Aorta (tissue), 5 donors: ENCODE measurements at regions not wholly inside any gene's neighbourhood (a gene's known extent, or its start where the extent isn't known, plus 50 kb on each side); places are given as distances from the start of the nearest gene placed in this dataset.

ENCODE experiments used
- ATAC-seq: fragments of 200-7000 bp; cut with Tn5 transposase; one replicate; pipeline ENCODE4 v1.9.1; 2022; ENCODE audit warnings: moderate library complexity; ENCODE audit not compliant: low FRiP score
- DNase-seq, 2 donors: peaks; one replicate each; pipeline ENCODE4 v3.0.0-alpha.2; 2020
- H3K27ac ChIP-seq, 2 donors: one replicate each; pipeline ENCODE4 v1.5.1; 2013; ENCODE audit warnings: low read length in 2 of 2, mild to moderate bottlenecking in 2 of 2, moderate library complexity in 2 of 2, control low read depth in 1 of 2, inconsistent platforms in 1 of 2, low read depth in 1 of 2
- H3K27me3 ChIP-seq, 2 donors: one replicate each; pipeline ENCODE4 v1.6.1; 2013; ENCODE audit warnings: control low read depth in 1 of 2, low read length in 1 of 2, mild to moderate bottlenecking in 1 of 2, moderate library complexity in 1 of 2; ENCODE audit not compliant: insufficient read depth in 2 of 2, control insufficient read depth in 1 of 2
- H3K36me3 ChIP-seq, 2 donors: one replicate each; pipeline ENCODE4 v1.6.1; 2013; ENCODE audit warnings: control low read depth in 1 of 2, low read length in 1 of 2, mild to moderate bottlenecking in 1 of 2; ENCODE audit not compliant: insufficient read depth in 2 of 2, control insufficient read depth in 1 of 2
- H3K4me1 ChIP-seq, 2 donors: one replicate each; pipeline ENCODE4 v1.6.1; 2013; ENCODE audit warnings: low read length in 2 of 2, control low read depth in 1 of 2, mild to moderate bottlenecking in 1 of 2, moderate library complexity in 1 of 2; ENCODE audit not compliant: insufficient read depth in 2 of 2, control insufficient read depth in 1 of 2
- H3K4me3 ChIP-seq, 2 donors: one replicate each; pipeline ENCODE4 v1.5.1; 2013; ENCODE audit warnings: low read length in 2 of 2, control low read depth in 1 of 2, mild to moderate bottlenecking in 1 of 2
- H3K9me3 ChIP-seq: one replicate; pipeline ENCODE4 v1.6.1; 2013; ENCODE audit warnings: mild to moderate bottlenecking, low read length; ENCODE audit not compliant: control insufficient read depth
- WGBS, 2 donors: extraction: QIAGEN DNeasy Blood & Tissue Kit; methylation state at CpG; one replicate each; pipeline ENCODE4 v1.1.7; 2013; 5-methylcytosine and 5-hydroxymethylcytosine counted together
- intact Hi-C, 2 donors: fragments of 100-400 bp; cut with DNase I; formaldehyde crosslinking; loops; one replicate each; pipeline versions ENCODE4 v1.14.2 to v1.15.0; 2022
- donor health status: healthy with polysubstance abuse.
- donor health status: Bipolar disorder and iron deficiency.
- donor health status: DM: no; HTN: no; CAD: no.
- donor health status: DM: no; HTN: no; CAD: no.
- donor health status: DM: yes; HTN: yes; CAD: no.

DNA sequence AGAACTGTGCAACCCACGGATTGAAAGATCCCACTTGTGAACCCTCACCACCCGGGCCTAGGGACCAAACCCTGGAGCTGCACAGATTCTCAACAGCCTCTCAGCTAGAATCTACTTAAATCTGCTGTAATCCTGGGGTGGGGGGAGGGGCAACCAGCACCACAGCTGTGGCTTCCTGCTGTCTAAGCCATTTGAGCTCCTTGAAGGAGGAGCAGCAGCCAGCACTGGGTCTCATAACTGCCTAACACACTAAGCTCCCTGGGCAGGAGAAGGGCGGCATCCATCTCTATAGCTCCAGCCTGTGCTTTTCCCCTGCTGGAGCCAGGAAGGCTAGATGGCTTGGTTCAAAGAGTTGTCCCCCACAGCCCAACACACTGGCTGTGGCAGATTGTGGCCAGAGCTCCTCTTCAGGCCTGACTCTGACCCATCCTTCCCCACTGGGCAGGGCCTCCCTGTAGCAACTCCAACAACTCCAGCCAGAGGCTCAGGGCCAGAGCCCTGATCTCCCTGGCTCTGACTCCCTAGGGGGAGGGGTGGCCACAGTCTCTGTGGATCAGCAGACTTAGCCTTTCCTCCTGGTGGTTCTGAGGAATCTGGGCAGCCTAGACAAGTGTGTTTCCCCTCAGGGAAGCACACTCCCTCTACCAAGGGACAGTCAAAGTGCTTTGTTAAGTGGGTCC is 72.0 kb upstream of the C9orf72 start:
- 60 to 65% methylated on average over 3 of the region's 3 CpGs for WGBS, 2 donors
- intact Hi-C loops: no loop called here
- ATAC-seq: no peak

DNA sequence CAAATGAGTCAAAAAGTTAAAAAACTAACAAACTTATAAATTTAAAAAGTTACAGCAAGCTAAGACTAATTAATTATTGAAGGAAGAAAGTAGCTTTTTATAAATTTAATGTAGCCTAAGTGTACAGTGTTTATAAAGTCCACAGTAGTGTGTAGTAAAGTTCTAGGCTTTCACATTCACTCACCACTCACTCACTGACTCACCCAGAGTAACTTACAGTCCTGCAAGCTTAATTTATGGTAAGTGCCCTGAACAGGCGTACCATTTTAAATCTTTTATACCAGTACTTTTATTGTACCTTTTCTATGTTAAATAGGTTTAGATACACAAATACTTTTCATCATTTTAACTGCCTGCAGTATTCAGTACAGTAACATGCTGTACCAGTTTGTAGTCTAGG is 80.0 kb upstream of the C9orf72 start:
- WGBS, 2 donors: 32 to 40% methylated on average over 1 of the region's 1 CpG
- Histone ChIP-seq H3K27ac (no peak overlapping the region), H3K4me1 (no peaks in the 10 kb centered on the region), H3K9me3 (no peaks in the 10 kb centered on the region), H3K4me3 (no peak overlapping the region), H3K36me3 (no peaks in the 10 kb centered on the region), H3K27me3 (no peaks in the 10 kb centered on the region)
- no peak for ATAC-seq
- DNase-seq: no peak
- intact Hi-C loops: no loop called here

More for the DNA sequence above, 72.0 kb upstream of the C9orf72 start:
- Histone ChIP-seq H3K4me1 (no peaks in the 10 kb centered on the region), H3K27ac (no peak overlapping the region), H3K9me3 (peaks cover 1% of the 10 kb centered on the region), H3K36me3 (no peaks in the 10 kb centered on the region), H3K27me3 (no peaks in the 10 kb centered on the region), H3K4me3 (no peak overlapping the region)
- no peak for DNase-seq

DNA sequence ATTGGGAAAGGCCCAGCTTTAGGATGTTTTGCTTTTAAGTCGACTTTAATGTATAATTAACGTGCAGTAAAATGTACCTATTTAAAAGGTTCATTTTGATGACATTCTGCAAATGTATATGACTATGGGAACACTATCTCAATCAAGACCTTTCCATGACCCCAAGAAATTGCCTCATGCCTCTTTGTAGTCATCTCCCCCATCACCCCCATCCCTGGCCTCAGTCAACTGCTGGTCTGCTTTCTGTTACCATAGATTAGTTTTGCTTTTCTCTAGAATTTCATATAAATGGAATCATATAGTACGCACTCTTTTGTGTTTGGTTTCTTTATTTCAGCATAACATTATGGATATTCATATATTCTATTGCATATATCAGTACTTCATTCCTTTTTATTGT is 80.7 kb upstream of the C9orf72 start:
- intact Hi-C loops: no loop called here
- H3K27ac ChIP-seq: no peak overlapping the region
- H3K4me3 ChIP-seq: no peak overlapping the region
- DNase-seq (no peak), ATAC-seq (no peak)
- no peaks in the 10 kb centered on the region for H3K4me1 ChIP-seq
- 51 to 87% methylated on average over 3 of the region's 3 CpGs for WGBS, 2 donors
- H3K27me3 ChIP-seq: no peaks in the 10 kb centered on the region
- no peaks in the 10 kb centered on the region for H3K9me3 ChIP-seq
- H3K36me3 ChIP-seq: no peaks in the 10 kb centered on the region

DNA sequence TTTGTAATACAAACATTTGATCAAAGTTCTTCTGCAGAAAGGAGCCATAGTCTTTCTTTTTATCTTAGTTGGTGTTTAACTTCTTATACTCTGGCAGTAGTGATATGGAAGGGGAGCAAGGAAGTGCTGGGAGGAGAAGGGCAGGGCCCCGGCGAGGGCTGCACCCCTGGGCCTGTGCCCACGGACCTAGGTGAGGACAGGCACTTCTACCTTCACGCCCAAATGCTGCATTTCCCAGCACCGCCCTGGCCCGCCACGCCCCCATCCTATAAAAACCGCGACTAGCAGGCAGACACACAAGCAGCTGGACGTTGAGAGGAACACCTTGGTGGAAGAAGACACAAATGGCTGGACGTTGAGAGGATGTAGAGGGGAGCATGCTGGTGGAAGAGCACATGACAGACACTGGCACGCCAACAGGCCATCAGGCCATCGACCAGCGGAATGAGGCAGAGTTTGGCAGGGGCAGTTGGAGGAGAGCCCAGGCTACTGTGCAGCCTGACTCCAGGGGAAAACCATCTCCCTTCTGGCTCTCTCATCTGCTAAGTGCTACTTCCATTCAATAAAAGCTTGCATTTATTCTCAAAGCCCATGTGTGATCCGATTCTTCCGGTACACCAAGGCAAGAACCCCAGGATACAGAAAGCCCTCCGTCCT is 81.5 kb upstream of the C9orf72 start:
- H3K27me3 ChIP-seq: no peaks in the 10 kb centered on the region
- H3K9me3 ChIP-seq: no peaks in the 10 kb centered on the region
- H3K4me3 ChIP-seq: no peak overlapping the region
- intact Hi-C loops: no loop called here
- 76 to 79% methylated on average over 17 of the region's 17 CpGs for WGBS, 2 donors
- no peaks in the 10 kb centered on the region for H3K36me3 ChIP-seq
- H3K27ac ChIP-seq: no peak overlapping the region
- no peak for ATAC-seq
- H3K4me1 ChIP-seq: no peaks in the 10 kb centered on the region
- DNase-seq: no peak

DNA sequence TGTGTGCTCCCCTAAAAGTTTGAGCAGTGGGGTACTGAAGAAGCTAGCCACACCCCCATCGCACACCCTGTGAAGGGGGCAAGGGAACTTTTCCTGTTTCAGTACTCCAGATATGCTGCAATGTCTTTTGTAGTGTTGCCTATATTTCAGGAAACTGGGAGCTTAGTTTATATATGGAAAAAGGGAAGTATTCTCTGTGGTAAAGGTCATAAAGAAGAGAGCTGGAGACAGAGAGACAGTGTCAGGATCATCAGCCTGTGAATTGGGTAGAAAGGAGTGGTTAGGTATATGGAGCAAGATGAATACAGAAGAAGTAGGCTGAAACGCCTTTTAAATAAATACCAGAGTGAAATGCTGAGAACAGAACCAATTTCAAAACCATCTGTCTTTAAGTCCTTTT is 82.2 kb upstream of the C9orf72 start:
- Histone ChIP-seq H3K27me3 (no peaks in the 10 kb centered on the region), H3K36me3 (no peaks in the 10 kb centered on the region), H3K4me3 (no peak overlapping the region), H3K4me1 (no peaks in the 10 kb centered on the region), H3K27ac (no peak overlapping the region), H3K9me3 (no peaks in the 10 kb centered on the region)
- DNase-seq: no peak
- WGBS, 2 donors: 75 to 80% methylated on average over 2 of the region's 2 CpGs
- ATAC-seq: no peak
- intact Hi-C loops: no loop called here

DNA sequence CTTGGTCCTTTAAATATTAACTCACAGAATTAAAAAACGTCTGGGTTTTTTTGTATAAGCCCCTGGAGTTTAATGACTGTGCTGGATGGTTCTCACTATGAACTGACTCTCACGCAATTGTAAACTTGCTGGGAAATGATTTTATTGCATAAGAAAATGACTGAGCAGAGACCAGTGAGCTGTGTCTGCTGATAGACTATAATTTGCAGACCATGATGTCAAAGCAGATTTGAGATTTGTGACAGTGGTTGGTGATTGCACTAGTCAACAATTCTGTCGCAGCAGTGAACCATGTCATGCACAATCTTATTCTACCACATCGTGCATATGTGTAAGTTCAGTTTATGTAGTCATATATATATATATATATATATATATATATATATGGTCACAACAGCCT is 85.7 kb upstream of the C9orf72 start:
- Histone ChIP-seq H3K27me3 (no peaks in the 10 kb centered on the region), H3K9me3 (no peaks in the 10 kb centered on the region), H3K4me1 (no peaks in the 10 kb centered on the region), H3K4me3 (no peak overlapping the region), H3K27ac (no peak overlapping the region), H3K36me3 (no peaks in the 10 kb centered on the region)
- intact Hi-C loops: no loop called here
- DNase-seq (no peak), ATAC-seq (no peak)
- WGBS, 2 donors: 32% methylated on average over 4 of the region's 4 CpGs

DNA sequence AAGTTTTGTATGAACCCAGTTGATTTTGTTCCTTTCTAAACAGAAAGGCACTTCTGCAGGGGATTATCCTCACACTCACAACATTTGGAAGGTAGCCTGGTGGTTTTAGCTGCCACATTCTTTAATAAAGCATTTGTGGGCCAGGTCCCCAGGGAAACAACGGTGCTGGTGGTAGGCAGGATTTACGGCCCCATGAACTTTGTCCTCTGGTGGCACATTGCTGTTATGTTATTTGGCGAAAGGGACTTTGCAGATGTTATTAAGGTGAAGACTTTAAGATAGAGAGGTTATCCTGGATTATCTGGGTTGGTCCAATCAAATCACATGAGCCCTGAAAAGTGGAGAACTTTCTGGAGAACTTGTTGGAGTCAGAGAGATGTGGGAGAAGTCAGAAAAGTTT is 86.3 kb upstream of the C9orf72 start:
- no peaks in the 10 kb centered on the region for H3K9me3 ChIP-seq
- H3K4me3 ChIP-seq: no peak overlapping the region
- DNase-seq: no peak
- no peaks in the 10 kb centered on the region for H3K36me3 ChIP-seq
- WGBS, 2 donors: 13 to 25% methylated on average over 3 of the region's 3 CpGs
- no peak overlapping the region for H3K27ac ChIP-seq
- no peaks in the 10 kb centered on the region for H3K27me3 ChIP-seq
- intact Hi-C loops: no loop called here
- no peak for ATAC-seq
- H3K4me1 ChIP-seq: no peaks in the 10 kb centered on the region

DNA sequence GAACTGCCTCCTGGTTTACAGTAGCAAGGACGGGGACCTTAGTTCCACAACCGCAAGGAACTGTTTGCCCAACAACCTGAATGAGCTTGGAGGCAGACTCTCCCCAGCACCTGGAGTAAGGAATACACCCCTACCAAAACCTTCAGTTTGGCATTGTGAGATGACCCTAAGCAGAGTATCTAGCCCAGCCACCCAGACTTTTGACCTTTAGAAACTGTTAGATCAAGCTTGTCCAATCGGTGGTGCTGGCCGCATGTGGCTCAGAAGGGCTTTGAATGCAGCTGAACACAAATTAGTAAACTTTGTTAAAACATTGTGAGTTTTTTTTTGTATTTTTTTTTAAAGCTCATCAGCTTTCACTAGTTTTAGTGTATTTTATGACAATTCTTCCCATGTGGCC is 86.9 kb upstream of the C9orf72 start:
- Histone ChIP-seq H3K4me3 (no peak overlapping the region), H3K27ac (no peak overlapping the region), H3K27me3 (no peaks in the 10 kb centered on the region), H3K9me3 (no peaks in the 10 kb centered on the region), H3K36me3 (no peaks in the 10 kb centered on the region), H3K4me1 (no peaks in the 10 kb centered on the region)
- ATAC-seq (no peak), DNase-seq (no peak)
- WGBS, 2 donors: 60 to 64% methylated on average over 4 of the region's 4 CpGs
- intact Hi-C loops: no loop called here

DNA sequence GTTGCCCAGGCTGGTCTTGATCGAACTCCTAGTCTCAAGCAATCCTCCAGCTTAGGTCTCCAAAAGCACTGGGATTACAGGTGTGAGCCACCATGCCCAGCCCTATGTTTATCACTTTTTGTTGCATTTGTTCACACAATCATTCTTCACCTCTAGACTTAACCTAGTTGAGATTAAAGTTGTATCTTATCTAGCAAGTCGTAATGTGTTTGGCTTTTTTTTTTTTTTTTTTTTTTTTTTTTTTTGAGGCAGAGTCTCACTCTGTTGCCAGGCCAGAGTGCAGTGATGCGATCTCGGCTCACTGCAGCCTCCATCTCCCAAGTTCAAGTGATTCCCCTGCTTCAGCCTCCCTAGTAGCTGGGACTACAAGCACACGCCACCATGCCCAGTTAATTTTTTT is 90.2 kb upstream of the C9orf72 start:
- intact Hi-C loops: no loop called here
- Histone ChIP-seq H3K27ac (no peak overlapping the region), H3K27me3 (no peaks in the 10 kb centered on the region), H3K9me3 (no peaks in the 10 kb centered on the region), H3K36me3 (no peaks in the 10 kb centered on the region), H3K4me3 (no peak overlapping the region), H3K4me1 (no peaks in the 10 kb centered on the region)
- DNase-seq (no peak), ATAC-seq (no peak)
- WGBS, 2 donors: 79 to 84% methylated on average over 5 of the region's 5 CpGs
